GM12892 (cell line): ENCODE measurements at regions not wholly inside any gene's neighbourhood (a gene's known extent, or its start where the extent isn't known, plus 50 kb on each side); places are given as distances from the start of the nearest gene placed in this dataset.

Experiments used
- DNase-seq: peaks from one replicate; pipeline ENCODE4 v3.0.0; 2011; ENCODE audit not compliant: insufficient read length
- FAIRE-seq: peaks from 2 replicates; lab custom pipeline; 2011; peaks lifted over from hg19 to GRCh38; lab: Jason Lieb, UNC
- POLR2A ChIP-seq: IDR thresholded peaks from 2 replicates; pipeline ENCODE4 v1.6.1; 2011; ENCODE audit warnings: low read depth, low read length, control low read depth
- POLR2AphosphoS5 ChIP-seq: IDR thresholded peaks from 2 replicates; pipeline ENCODE4 v1.6.1; 2011; ENCODE audit warnings: low read depth, low read length, control low read depth
- TAF1 ChIP-seq: IDR thresholded peaks from 2 replicates; pipeline ENCODE4 v1.6.1; 2011; ENCODE audit warnings: low read depth, mild to moderate bottlenecking, control low read depth, low read length, borderline replicate concordance

- no peak for TF ChIP-seq TAF1
- DNase-seq (no peak), FAIRE-seq (no peak)
These were observed 198.3 kb downstream of the KCNRG start for GRCh38 chr13:50213526-50213925.

GRCh38 chr13:50214514-50214913 lies 199.3 kb downstream of the KCNRG start:
- no peak for DNase-seq
- peak; percentile 42 for FAIRE-seq
- TF ChIP-seq POLR2AphosphoS5 (no peak), TAF1 (no peak), POLR2A (no peak)

- DNase-seq (no peak), FAIRE-seq (no peak)
These were observed 200.2 kb downstream of the KCNRG start for GRCh38 chr13:50215399-50215798.

GRCh38 chr13:50219743-50220142 lies 204.5 kb downstream of the KCNRG start:
- FAIRE-seq (no peak), DNase-seq (no peak)
- TF ChIP-seq TAF1: no peak
- no peak for TF ChIP-seq POLR2AphosphoS5
- TF ChIP-seq POLR2A: no peak

More at GRCh38 chr13:50215399-50215798, 200.2 kb downstream of the KCNRG start:
- no peak for TF ChIP-seq POLR2A

- DNase-seq: no peak
- TF ChIP-seq POLR2A: no peak
- no peak for TF ChIP-seq TAF1
- no peak for TF ChIP-seq POLR2AphosphoS5
- no peak for FAIRE-seq
These were observed 205.7 kb downstream of the KCNRG start for GRCh38 chr13:50220938-50221337.

GRCh38 chr13:50222569-50223332 lies 207.5 kb downstream of the KCNRG start:
- DNase-seq (no peak), FAIRE-seq (no peak)
- TF ChIP-seq POLR2AphosphoS5: no peak
- TF ChIP-seq TAF1: no peak

- TF ChIP-seq POLR2AphosphoS5 (no peak), POLR2A (no peak), TAF1 (no peak)
- FAIRE-seq (peak; percentile 78), DNase-seq (no peak)
These were observed 209.3 kb downstream of the KCNRG start for GRCh38 chr13:50224534-50224933.

- no peak for DNase-seq
- TF ChIP-seq POLR2A (no peak), POLR2AphosphoS5 (no peak), TAF1 (no peak)
- no peak for FAIRE-seq
These were observed 210.2 kb downstream of the KCNRG start for GRCh38 chr13:50225193-50226155.

GRCh38 chr13:50226515-50227155 lies 211.4 kb downstream of the KCNRG start:
- DNase-seq: no peak
- peak; percentile 60 for FAIRE-seq
- TF ChIP-seq TAF1 (no peak), POLR2AphosphoS5 (no peak)

GRCh38 chr13:50227361-50227760 lies 212.1 kb downstream of the KCNRG start:
- FAIRE-seq (no peak), DNase-seq (no peak)
- TF ChIP-seq POLR2AphosphoS5: no peak
- TF ChIP-seq TAF1: no peak
- no peak for TF ChIP-seq POLR2A

GRCh38 chr13:50228527-50228926 lies 213.3 kb downstream of the KCNRG start:
- FAIRE-seq: no peak
- DNase-seq: no peak
- no peak for TF ChIP-seq TAF1
